A673 (cell line): ENCODE measurements at regions not wholly inside any gene's neighbourhood (a gene's known extent, or its start where the extent isn't known, plus 50 kb on each side); places are given as distances from the start of the nearest gene placed in this dataset.

Experiments used
- BruUV-seq: library from RNA; stranded (reverse); fragments of 400-500 nt; replicated peaks from 2 replicates; lab custom pipeline; 2021; lab: Mats Ljungman, UMichigan
- CTCF ChIA-PET: fragments of 300-600 bp; sonication (Branson Sonifier 250); formaldehyde crosslinking; loops from one replicate; lab custom pipeline; 2022; ENCODE audit warnings: antibody characterized with exemption; lab: Charles Lee
- POLR2A ChIA-PET: fragments of 300-600 bp; sonication (Branson Sonifier 250); formaldehyde crosslinking; loops from one replicate; lab custom pipeline; 2022; ENCODE audit warnings: antibody characterized with exemption; ENCODE audit not compliant: low non-redundant PET; lab: Charles Lee
- DNase-seq: peaks from one replicate; pipeline ENCODE4 v3.0.0-alpha.2; 2015; ENCODE audit warnings: low spot score
- H3K27ac ChIP-seq: fragments of 200-600 bp; sonication (generic); 2 replicates; pipeline ENCODE4 v1.5.1; 2016; ENCODE audit warnings: mixed run types, low read depth, mild to moderate bottlenecking, mixed read lengths, antibody characterized with exemption, low read length; ENCODE audit not compliant: poor library complexity, severe bottlenecking
- H3K27me3 ChIP-seq: fragments of 200-600 bp; sonication (generic); replicated peaks from 2 replicates; pipeline ENCODE4 v1.6.1; 2017; ENCODE audit warnings: mixed run types, low read depth, mild to moderate bottlenecking, mixed read lengths, antibody characterized with exemption, low read length; ENCODE audit not compliant: insufficient read depth, poor library complexity
- H3K36me3 ChIP-seq: fragments of 200-600 bp; sonication (generic); 2 replicates; pipeline ENCODE4 v1.6.1; 2016; ENCODE audit warnings: mixed run types, mild to moderate bottlenecking, mixed read lengths, antibody characterized with exemption, low read length; ENCODE audit not compliant: insufficient read depth, poor library complexity, severe bottlenecking
- H3K4me1 ChIP-seq: fragments of 200-600 bp; sonication (generic); 2 replicates; pipeline ENCODE4 v1.6.1; 2017; ENCODE audit warnings: mixed run types, mild to moderate bottlenecking, mixed read lengths, antibody characterized with exemption, low read length; ENCODE audit not compliant: insufficient read depth, poor library complexity, severe bottlenecking
- H3K4me3 ChIP-seq: fragments of 200-600 bp; sonication (generic); 2 replicates; pipeline ENCODE4 v1.5.1; 2016; ENCODE audit warnings: low read depth, mixed run types, mild to moderate bottlenecking, mixed read lengths, low read length; ENCODE audit not compliant: poor library complexity, severe bottlenecking
- H3K9me3 ChIP-seq: fragments of 200-600 bp; sonication (generic); 2 replicates; pipeline ENCODE4 v1.6.1; 2016; ENCODE audit warnings: mixed run types, low read depth, mild to moderate bottlenecking, mixed read lengths, antibody characterized with exemption, low read length; ENCODE audit not compliant: poor library complexity, severe bottlenecking
- EZH2 ChIP-seq: fragments of 200-600 bp; sonication (generic); IDR thresholded peaks from 2 replicates; pipeline ENCODE4 v1.6.1; 2017; ENCODE audit warnings: borderline replicate concordance, low read depth, mild to moderate bottlenecking, mixed read lengths, antibody characterized with exemption, low read length; ENCODE audit not compliant: poor library complexity, severe bottlenecking
- intact Hi-C: fragments of 100-400 bp; cut with micrococcal nuclease; formaldehyde crosslinking; loops from one replicate; pipeline ENCODE4 v1.10.0; 2022; ENCODE audit not compliant: unreplicated experiment
- TF ChIP-seq, protein P1 (sequence below): fragments of 300-800, 200-600 bp; sonication (generic); conservative IDR thresholded peaks from 2 replicates; pipeline ENCODE4 v1.5.1; 2017; ENCODE audit warnings: low read depth, mild to moderate bottlenecking, antibody characterized with exemption, low read length, moderate library complexity, mixed read lengths

GRCh38 chr7:26588511-26588910, 275.9 kb downstream of the SKAP2 start:
- no peak overlapping the region for H3K27ac ChIP-seq
- ChIA-PET POLR2A (no interaction called here), CTCF (no interaction called here)
- TF ChIP-seq, protein P1, sequence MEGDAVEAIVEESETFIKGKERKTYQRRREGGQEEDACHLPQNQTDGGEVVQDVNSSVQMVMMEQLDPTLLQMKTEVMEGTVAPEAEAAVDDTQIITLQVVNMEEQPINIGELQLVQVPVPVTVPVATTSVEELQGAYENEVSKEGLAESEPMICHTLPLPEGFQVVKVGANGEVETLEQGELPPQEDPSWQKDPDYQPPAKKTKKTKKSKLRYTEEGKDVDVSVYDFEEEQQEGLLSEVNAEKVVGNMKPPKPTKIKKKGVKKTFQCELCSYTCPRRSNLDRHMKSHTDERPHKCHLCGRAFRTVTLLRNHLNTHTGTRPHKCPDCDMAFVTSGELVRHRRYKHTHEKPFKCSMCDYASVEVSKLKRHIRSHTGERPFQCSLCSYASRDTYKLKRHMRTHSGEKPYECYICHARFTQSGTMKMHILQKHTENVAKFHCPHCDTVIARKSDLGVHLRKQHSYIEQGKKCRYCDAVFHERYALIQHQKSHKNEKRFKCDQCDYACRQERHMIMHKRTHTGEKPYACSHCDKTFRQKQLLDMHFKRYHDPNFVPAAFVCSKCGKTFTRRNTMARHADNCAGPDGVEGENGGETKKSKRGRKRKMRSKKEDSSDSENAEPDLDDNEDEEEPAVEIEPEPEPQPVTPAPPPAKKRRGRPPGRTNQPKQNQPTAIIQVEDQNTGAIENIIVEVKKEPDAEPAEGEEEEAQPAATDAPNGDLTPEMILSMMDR: no peak
- TF ChIP-seq EZH2: no peak
- DNase-seq: no peak
- no peak overlapping the region for H3K4me3 ChIP-seq
- no peaks in the 10 kb centered on the region for H3K4me1 ChIP-seq
- H3K27me3 ChIP-seq: peaks cover 57% of the 10 kb centered on the region
- no TSS peak for BruUV-seq
- intact Hi-C loops: no loop called here
- no peaks in the 10 kb centered on the region for H3K36me3 ChIP-seq
- no peaks in the 10 kb centered on the region for H3K9me3 ChIP-seq

GRCh38 chr7:26590709-26591108, 273.7 kb downstream of the SKAP2 start:
- H3K9me3 ChIP-seq: no peaks in the 10 kb centered on the region
- ChIA-PET POLR2A (no interaction called here), CTCF (no interaction called here)
- H3K4me1 ChIP-seq: no peaks in the 10 kb centered on the region
- TF ChIP-seq, protein P1: no peak
- TF ChIP-seq EZH2: no peak
- no peak for DNase-seq
- H3K27me3 ChIP-seq: peaks cover 54% of the 10 kb centered on the region
- no peaks in the 10 kb centered on the region for H3K36me3 ChIP-seq
- no peak overlapping the region for H3K4me3 ChIP-seq
- intact Hi-C loops: no loop called here
- no TSS peak for BruUV-seq
- H3K27ac ChIP-seq: no peak overlapping the region

DNA sequence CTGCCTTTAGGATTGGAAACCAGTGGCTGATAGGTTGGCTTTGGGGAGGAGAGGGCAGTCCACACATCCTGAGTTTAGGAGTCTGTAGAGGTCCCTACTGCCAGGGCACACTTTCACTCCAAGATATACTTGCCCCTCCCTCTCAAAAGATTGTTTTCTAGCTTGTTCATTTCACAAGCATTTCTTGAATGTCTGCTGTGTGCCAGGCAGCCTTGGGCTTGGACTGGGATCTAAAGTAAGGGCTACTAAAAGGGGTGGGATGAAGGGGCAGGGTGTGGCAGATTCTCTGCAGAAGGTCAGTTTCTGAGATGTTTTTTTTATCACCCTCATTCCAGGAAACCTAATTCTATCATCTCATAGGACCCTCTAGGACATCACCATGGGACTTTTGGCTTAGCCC, 272.4 kb downstream of the SKAP2 start:
- Histone ChIP-seq H3K27me3 (peaks cover 46% of the 10 kb centered on the region), H3K4me3 (no peak overlapping the region), H3K9me3 (no peaks in the 10 kb centered on the region), H3K36me3 (no peaks in the 10 kb centered on the region), H3K27ac (no peak overlapping the region), H3K4me1 (no peaks in the 10 kb centered on the region)
- ChIA-PET CTCF (no interaction called here), POLR2A (no interaction called here)
- no peak for DNase-seq
- intact Hi-C loops: no loop called here
- no TSS peak for BruUV-seq
- TF ChIP-seq, protein P1: no peak
- no peak for TF ChIP-seq EZH2
